ENCODE measurements at regions not wholly inside any gene's neighbourhood (a gene's known extent, or its start where the extent isn't known, plus 50 kb on each side); places are given as distances from the start of the nearest gene placed in this dataset.

GRCh38 chr3:80395023-80395422 lies 627.2 kb upstream of the ROBO1 start:
- no peak for TF ChIP-seq CTCF (IDR thresholded peaks at IDR 0.05)
- no peak for TF ChIP-seq POLR2A (IDR thresholded peaks at IDR 0.05)
